Mucosa of descending colon (tissue), 3 donors: ENCODE measurements at regions not wholly inside any gene's neighbourhood (a gene's known extent, or its start where the extent isn't known, plus 50 kb on each side); places are given as distances from the start of the nearest gene placed in this dataset.
A peak's percentile ranks its signal among the peaks of the same experiment; 100 is the strongest.
"Not testable (repeated sequence)": the region's sequence is repeated elsewhere in the genome, so short reads cannot be mapped to it uniquely, and the experiment has no call there.

Experiments used
- ATAC-seq: fragments of 200-7000 bp; cut with Tn5 transposase; one replicate; pipeline ENCODE4 v1.9.1; 2020; ENCODE audit warnings: mild to moderate bottlenecking, moderate library complexity
- DNase-seq, 3 donors: peaks; one replicate each; pipeline ENCODE4 v3.0.0-alpha.2; 2020
- H3K36me3 ChIP-seq: fragments of 200-600 bp; one replicate; pipeline ENCODE4 v1.8.0; 2021; ENCODE audit warnings: low read depth, mild to moderate bottlenecking
- H3K4me1 ChIP-seq: fragments of 200-600 bp; one replicate; pipeline ENCODE4 v1.8.0; 2021; ENCODE audit warnings: low read depth, mild to moderate bottlenecking
- H3K4me3 ChIP-seq: fragments of 200-600 bp; one replicate; pipeline ENCODE4 v1.8.0; 2021; ENCODE audit warnings: mild to moderate bottlenecking
- H3K9me3 ChIP-seq: fragments of 200-600 bp; one replicate; pipeline ENCODE4 v1.8.0; 2021; ENCODE audit warnings: mild to moderate bottlenecking
- CTCF ChIP-seq: fragments of 200-600 bp; IDR thresholded peaks from one replicate; pipeline ENCODE4 v1.8.0; 2022; ENCODE audit warnings: antibody characterized with exemption, mild to moderate bottlenecking
- intact Hi-C, 2 donors: fragments of 100-400 bp; cut with DNase I in 1 of 2; cut with micrococcal nuclease in 1 of 2; formaldehyde crosslinking; loops; one replicate each; pipeline versions ENCODE4 v1.11.0 to v1.11.1; 2022; cut with DNase I, micrococcal nuclease
- donor health status: DM: no; HTN: no; CAD: no; lungs with moderate emphysema.
- donor health status: DM: no; HTN: no; CAD: no.
- donor health status: DM: no; HTN: yes; CAD: no.

- DNase-seq (no peak), ATAC-seq (peak; percentile 55)
- no peak overlapping the region for H3K4me3 ChIP-seq
- H3K4me1 ChIP-seq, result no peaks in the 10 kb centered on the region
- intact Hi-C loops, result no loop called here
- H3K36me3 ChIP-seq, result no peaks in the 10 kb centered on the region
- no peak for TF ChIP-seq CTCF
- no peaks in the 10 kb centered on the region for H3K9me3 ChIP-seq
Observed at GRCh38 chr13:44796597-44797490, 192.4 kb downstream of the NUFIP1 start.

- DNase-seq, H3K9me3 ChIP-seq, H3K36me3 ChIP-seq, H3K4me3 ChIP-seq, H3K4me1 ChIP-seq, intact Hi-C loops, ATAC-seq: not testable (repeated sequence)
Observed at GRCh38 chr13:44796039-44796438, 193.2 kb downstream of the NUFIP1 start.

GRCh38 chr13:44795176-44795575 is 194.1 kb downstream of the NUFIP1 start:
- ATAC-seq (no peak), DNase-seq (no peak)
- no peaks in the 10 kb centered on the region for H3K36me3 ChIP-seq
- H3K4me1 ChIP-seq, result no peaks in the 10 kb centered on the region
- no peak overlapping the region for H3K4me3 ChIP-seq
- intact Hi-C loops, result no loop called here
- no peak for TF ChIP-seq CTCF
- no peaks in the 10 kb centered on the region for H3K9me3 ChIP-seq

GRCh38 chr13:44792096-44792495 is 197.2 kb downstream of the NUFIP1 start:
- TF ChIP-seq CTCF, result no peak
- no peaks in the 10 kb centered on the region for H3K36me3 ChIP-seq
- DNase-seq, result no peak
- H3K4me3 ChIP-seq, result no peak overlapping the region
- intact Hi-C loops, result no loop called here
- no peak for ATAC-seq
- H3K9me3 ChIP-seq, result no peaks in the 10 kb centered on the region
- no peaks in the 10 kb centered on the region for H3K4me1 ChIP-seq

GRCh38 chr13:44790289-44790688 is 199.0 kb downstream of the NUFIP1 start:
- ATAC-seq, result peak; percentile 46
- intact Hi-C loops, result no loop called here
- peak in 2 of 3 donors; percentile 15 to 42 for DNase-seq
- Histone ChIP-seq H3K4me3 (no peak overlapping the region), H3K36me3 (no peaks in the 10 kb centered on the region), H3K9me3 (no peaks in the 10 kb centered on the region), H3K4me1 (no peaks in the 10 kb centered on the region)
- no peak for TF ChIP-seq CTCF

- DNase-seq (no peak), ATAC-seq (no peak)
- no peak for TF ChIP-seq CTCF
Observed at GRCh38 chr13:44787617-44788016, 201.7 kb downstream of the NUFIP1 start.

More at GRCh38 chr13:44787617-44788016, 201.7 kb downstream of the NUFIP1 start:
- no peaks in the 10 kb centered on the region for H3K9me3 ChIP-seq
- H3K4me3 ChIP-seq, result no peak overlapping the region
- H3K36me3 ChIP-seq, result no peaks in the 10 kb centered on the region
- intact Hi-C loops, result no loop called here
- H3K4me1 ChIP-seq, result no peaks in the 10 kb centered on the region
